ENCODE measurements at regions not wholly inside any gene's neighbourhood (a gene's known extent, or its start where the extent isn't known, plus 50 kb on each side); places are given as distances from the start of the nearest gene placed in this dataset.
"Not testable (repeated sequence)": the region's sequence is repeated elsewhere in the genome, so short reads cannot be mapped to it uniquely, and the experiment has no call there.

DNA sequence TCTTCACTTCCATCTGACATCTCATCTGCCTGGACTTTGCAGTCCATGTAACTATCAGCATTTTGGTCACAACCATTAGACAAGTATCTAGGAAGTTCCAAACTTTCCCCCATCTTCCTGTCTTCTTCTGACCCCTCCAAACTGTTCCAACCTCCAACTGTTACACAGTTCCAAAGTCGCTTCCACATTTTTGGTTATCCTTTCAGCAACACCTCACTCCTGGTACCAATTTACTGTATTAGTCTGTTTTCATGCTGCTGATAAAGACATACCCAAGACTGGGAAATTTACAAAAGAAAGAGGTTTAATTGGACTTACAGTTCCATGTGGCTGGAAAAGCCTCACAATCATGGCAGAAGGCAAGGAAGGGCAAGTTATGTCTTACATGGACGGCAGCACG is 143.4 kb upstream of the OR4E1 start:
- TF ChIP-seq, protein P1, sequence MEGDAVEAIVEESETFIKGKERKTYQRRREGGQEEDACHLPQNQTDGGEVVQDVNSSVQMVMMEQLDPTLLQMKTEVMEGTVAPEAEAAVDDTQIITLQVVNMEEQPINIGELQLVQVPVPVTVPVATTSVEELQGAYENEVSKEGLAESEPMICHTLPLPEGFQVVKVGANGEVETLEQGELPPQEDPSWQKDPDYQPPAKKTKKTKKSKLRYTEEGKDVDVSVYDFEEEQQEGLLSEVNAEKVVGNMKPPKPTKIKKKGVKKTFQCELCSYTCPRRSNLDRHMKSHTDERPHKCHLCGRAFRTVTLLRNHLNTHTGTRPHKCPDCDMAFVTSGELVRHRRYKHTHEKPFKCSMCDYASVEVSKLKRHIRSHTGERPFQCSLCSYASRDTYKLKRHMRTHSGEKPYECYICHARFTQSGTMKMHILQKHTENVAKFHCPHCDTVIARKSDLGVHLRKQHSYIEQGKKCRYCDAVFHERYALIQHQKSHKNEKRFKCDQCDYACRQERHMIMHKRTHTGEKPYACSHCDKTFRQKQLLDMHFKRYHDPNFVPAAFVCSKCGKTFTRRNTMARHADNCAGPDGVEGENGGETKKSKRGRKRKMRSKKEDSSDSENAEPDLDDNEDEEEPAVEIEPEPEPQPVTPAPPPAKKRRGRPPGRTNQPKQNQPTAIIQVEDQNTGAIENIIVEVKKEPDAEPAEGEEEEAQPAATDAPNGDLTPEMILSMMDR (IDR thresholded peaks at IDR 0.05 in 4 of 5, conservative IDR thresholded peaks at IDR 0.05 in 1 of 5): not testable (repeated sequence)
- TF ChIP-seq POLR2A (IDR thresholded peaks at IDR 0.05): not testable (repeated sequence)
